ENCODE measurements at regions not wholly inside any gene's neighbourhood (a gene's known extent, or its start where the extent isn't known, plus 50 kb on each side); places are given as distances from the start of the nearest gene placed in this dataset.

DNA sequence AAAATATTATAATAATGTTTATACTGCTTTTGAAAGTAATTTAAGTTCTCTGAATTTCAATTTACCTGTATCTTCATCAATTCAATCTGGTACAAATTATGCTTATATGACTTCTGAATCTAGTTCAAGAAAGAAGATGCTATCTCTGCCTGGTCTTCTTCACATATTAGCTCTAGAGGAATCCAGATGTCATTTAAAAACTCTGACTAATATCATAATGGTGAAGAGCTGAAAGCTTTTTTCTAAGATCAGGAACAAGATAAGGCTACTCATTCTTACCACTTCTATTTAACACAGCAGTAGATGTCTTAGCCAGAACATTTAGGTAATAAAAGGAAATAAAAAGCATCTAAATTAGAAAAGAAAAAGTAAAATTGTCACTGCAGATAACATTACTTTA, 636.1 kb downstream of the ARAP2 start:
- CTCF ChIA-PET: no interaction called here
- TF ChIP-seq, protein P1, sequence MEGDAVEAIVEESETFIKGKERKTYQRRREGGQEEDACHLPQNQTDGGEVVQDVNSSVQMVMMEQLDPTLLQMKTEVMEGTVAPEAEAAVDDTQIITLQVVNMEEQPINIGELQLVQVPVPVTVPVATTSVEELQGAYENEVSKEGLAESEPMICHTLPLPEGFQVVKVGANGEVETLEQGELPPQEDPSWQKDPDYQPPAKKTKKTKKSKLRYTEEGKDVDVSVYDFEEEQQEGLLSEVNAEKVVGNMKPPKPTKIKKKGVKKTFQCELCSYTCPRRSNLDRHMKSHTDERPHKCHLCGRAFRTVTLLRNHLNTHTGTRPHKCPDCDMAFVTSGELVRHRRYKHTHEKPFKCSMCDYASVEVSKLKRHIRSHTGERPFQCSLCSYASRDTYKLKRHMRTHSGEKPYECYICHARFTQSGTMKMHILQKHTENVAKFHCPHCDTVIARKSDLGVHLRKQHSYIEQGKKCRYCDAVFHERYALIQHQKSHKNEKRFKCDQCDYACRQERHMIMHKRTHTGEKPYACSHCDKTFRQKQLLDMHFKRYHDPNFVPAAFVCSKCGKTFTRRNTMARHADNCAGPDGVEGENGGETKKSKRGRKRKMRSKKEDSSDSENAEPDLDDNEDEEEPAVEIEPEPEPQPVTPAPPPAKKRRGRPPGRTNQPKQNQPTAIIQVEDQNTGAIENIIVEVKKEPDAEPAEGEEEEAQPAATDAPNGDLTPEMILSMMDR (conservative IDR thresholded peaks at IDR 0.05; ENCODE audit: low read depth, low read length): no peak
- no peak for TF ChIP-seq EZH2 (IDR thresholded peaks at IDR 0.05; ENCODE audit: borderline replicate concordance, low read depth, low read length, poor library complexity, severe bottlenecking)
- no peak for DNase-seq (ENCODE audit: low spot score)
- no peaks in the 10 kb centered on the region for H3K36me3 ChIP-seq (ENCODE audit: insufficient read depth, low read length, poor library complexity, severe bottlenecking)
- no peaks in the 10 kb centered on the region for H3K4me1 ChIP-seq (ENCODE audit: insufficient read depth, low read length, poor library complexity, severe bottlenecking)
- POLR2A ChIA-PET (ENCODE audit: low non-redundant PET): no interaction called here
- peaks cover 13% of the 10 kb centered on the region for H3K9me3 ChIP-seq (ENCODE audit: low read depth, low read length, poor library complexity, severe bottlenecking)
- H3K27me3 ChIP-seq (replicated peaks; ENCODE audit: insufficient read depth, low read depth, low read length, poor library complexity): no peaks in the 10 kb centered on the region
- BruUV-seq (replicated peaks): no TSS peak
- H3K27ac ChIP-seq (ENCODE audit: low read depth, low read length, poor library complexity, severe bottlenecking): no peak overlapping the region
- no peak overlapping the region for H3K4me3 ChIP-seq (ENCODE audit: low read depth, low read length, poor library complexity, severe bottlenecking)
- intact Hi-C loops (cut with micrococcal nuclease; ENCODE audit: unreplicated experiment): no loop called here

DNA sequence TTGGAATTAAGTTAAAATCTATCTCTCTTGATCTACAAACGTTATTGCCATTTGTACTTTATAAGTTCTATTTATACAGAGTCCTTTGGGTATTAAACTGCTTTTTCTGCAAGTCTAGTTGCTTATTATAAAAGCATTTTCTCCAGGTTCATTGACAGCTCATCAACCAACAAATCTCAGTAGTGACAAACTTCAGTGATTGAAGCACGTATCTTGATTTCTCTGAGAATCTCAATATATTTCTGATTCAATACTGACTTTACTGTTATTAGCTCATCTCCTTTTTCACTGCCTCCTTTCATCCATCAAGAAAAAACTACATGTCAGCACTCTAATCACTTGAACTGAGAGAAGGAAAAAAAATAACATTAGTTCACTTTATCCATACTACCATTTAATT, 630.2 kb downstream of the ARAP2 start:
- Histone ChIP-seq H3K27me3 (replicated peaks; ENCODE audit: insufficient read depth, low read depth, low read length, poor library complexity) (no peaks in the 10 kb centered on the region), H3K36me3 (ENCODE audit: insufficient read depth, low read length, poor library complexity, severe bottlenecking) (no peaks in the 10 kb centered on the region), H3K4me3 (ENCODE audit: low read depth, low read length, poor library complexity, severe bottlenecking) (no peak overlapping the region), H3K27ac (ENCODE audit: low read depth, low read length, poor library complexity, severe bottlenecking) (no peak overlapping the region), H3K4me1 (ENCODE audit: insufficient read depth, low read length, poor library complexity, severe bottlenecking) (no peaks in the 10 kb centered on the region), H3K9me3 (ENCODE audit: low read depth, low read length, poor library complexity, severe bottlenecking) (peaks cover 9% of the 10 kb centered on the region)
- no peak for TF ChIP-seq EZH2 (IDR thresholded peaks at IDR 0.05; ENCODE audit: borderline replicate concordance, low read depth, low read length, poor library complexity, severe bottlenecking)
- TF ChIP-seq, protein P1 (conservative IDR thresholded peaks at IDR 0.05; ENCODE audit: low read depth, low read length): no peak
- DNase-seq (ENCODE audit: low spot score): no peak
- CTCF ChIA-PET: no interaction called here
- POLR2A ChIA-PET (ENCODE audit: low non-redundant PET): no interaction called here
- intact Hi-C loops (cut with micrococcal nuclease; ENCODE audit: unreplicated experiment): no loop called here
- BruUV-seq (replicated peaks): no TSS peak

DNA sequence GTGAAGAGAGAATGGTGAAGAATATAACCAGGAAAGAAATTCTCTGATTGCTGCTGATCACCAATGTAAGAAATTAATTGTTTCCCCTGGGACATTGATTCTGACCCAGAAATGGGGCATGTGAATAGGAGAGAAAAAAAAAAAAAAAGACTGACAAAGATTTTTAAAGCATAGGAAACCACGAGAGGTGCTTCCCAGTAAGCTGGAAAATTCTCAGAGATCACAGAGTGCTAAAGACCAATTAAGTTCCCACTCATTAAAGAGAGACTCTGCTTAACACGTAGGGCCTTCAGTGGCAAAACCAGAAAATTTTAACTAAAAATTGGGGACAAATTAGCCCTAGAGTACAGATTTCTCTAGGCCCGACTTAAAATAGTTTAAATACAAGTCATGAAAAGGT, 604.4 kb downstream of the ARAP2 start:
- no TSS peak for BruUV-seq (replicated peaks)
- CTCF ChIA-PET: no interaction called here

More for the DNA sequence above, 604.4 kb downstream of the ARAP2 start:
- intact Hi-C loops (cut with micrococcal nuclease; ENCODE audit: unreplicated experiment): no loop called here
- no peak for TF ChIP-seq EZH2 (IDR thresholded peaks at IDR 0.05; ENCODE audit: borderline replicate concordance, low read depth, low read length, poor library complexity, severe bottlenecking)
- TF ChIP-seq, protein P1 (conservative IDR thresholded peaks at IDR 0.05; ENCODE audit: low read depth, low read length): no peak
- H3K27ac ChIP-seq (ENCODE audit: low read depth, low read length, poor library complexity, severe bottlenecking): no peak overlapping the region
- no peak overlapping the region for H3K4me3 ChIP-seq (ENCODE audit: low read depth, low read length, poor library complexity, severe bottlenecking)
- H3K27me3 ChIP-seq (replicated peaks; ENCODE audit: insufficient read depth, low read depth, low read length, poor library complexity): no peaks in the 10 kb centered on the region
- H3K36me3 ChIP-seq (ENCODE audit: insufficient read depth, low read length, poor library complexity, severe bottlenecking): no peaks in the 10 kb centered on the region
- H3K9me3 ChIP-seq (ENCODE audit: low read depth, low read length, poor library complexity, severe bottlenecking): peaks cover 11% of the 10 kb centered on the region
- H3K4me1 ChIP-seq (ENCODE audit: insufficient read depth, low read length, poor library complexity, severe bottlenecking): no peaks in the 10 kb centered on the region
- no peak for DNase-seq (ENCODE audit: low spot score)
- POLR2A ChIA-PET (ENCODE audit: low non-redundant PET): no interaction called here
